Thyroid gland (tissue), 4 donors: ENCODE measurements at regions not wholly inside any gene's neighbourhood (a gene's known extent, or its start where the extent isn't known, plus 50 kb on each side); places are given as distances from the start of the nearest gene placed in this dataset.

Experiments
- CTCF ChIP-seq, 6 experiments: fragments of 200-600 bp in 3 of 6; fragments of 450-650 bp in 3 of 6; sonication (generic) in 3 of 6; IDR thresholded peaks; one replicate each; pipeline ENCODE4 v1.5.1; 2016 to 2019; ENCODE audit warnings: antibody characterized with exemption in 6 of 6, mild to moderate bottlenecking in 2 of 6, inconsistent platforms in 1 of 6, moderate library complexity in 1 of 6
- POLR2A ChIP-seq, 2 donors: fragments of 450-650 bp; IDR thresholded peaks; one replicate each; pipeline ENCODE4 v1.6.1; 2017; ENCODE audit warnings: antibody characterized with exemption in 2 of 2, mild to moderate bottlenecking in 2 of 2, moderate library complexity in 1 of 2

GRCh38 chr3:31161889-31162288 is 267.4 kb upstream of the GADL1 start:
- no peak for TF ChIP-seq CTCF (IDR thresholded peaks at IDR 0.05)
- no peak for TF ChIP-seq POLR2A (IDR thresholded peaks at IDR 0.05)
